Lung (tissue), 11 donors: ENCODE measurements at regions not wholly inside any gene's neighbourhood (a gene's known extent, or its start where the extent isn't known, plus 50 kb on each side); places are given as distances from the start of the nearest gene placed in this dataset.

Experiments
- ATAC-seq: fragments of 200-7000 bp; cut with Tn5 transposase; one replicate; pipeline ENCODE4 v1.9.1; 2020; ENCODE audit warnings: moderate number of reproducible peaks; ENCODE audit not compliant: insufficient read depth, low FRiP score
- DNase-seq, 3 donors: peaks; one replicate each; pipeline ENCODE4 v3.0.0-alpha.2; 2013 to 2017
- H3K27ac ChIP-seq, 2 donors: one replicate each; pipeline ENCODE4 v1.5.1; 2013; ENCODE audit warnings: mild to moderate bottlenecking in 2 of 2, moderate library complexity in 2 of 2, control low read depth in 1 of 2, inconsistent platforms in 1 of 2, low read depth in 1 of 2, low read length in 1 of 2
- H3K27me3 ChIP-seq, 3 donors: one replicate each; pipeline ENCODE4 v1.5.1; 2013; ENCODE audit warnings: low read length in 2 of 3; ENCODE audit not compliant: control insufficient read depth in 3 of 3, insufficient read depth in 3 of 3
- H3K36me3 ChIP-seq, 4 donors: one replicate each; pipeline ENCODE4 v1.5.1; 2013; ENCODE audit warnings: low read length in 4 of 4, mild to moderate bottlenecking in 1 of 4, moderate library complexity in 1 of 4; ENCODE audit not compliant: control insufficient read depth in 4 of 4, insufficient read depth in 4 of 4
- H3K4me1 ChIP-seq, 5 donors: one replicate each; pipeline ENCODE4 v1.5.1; 2013; ENCODE audit warnings: low read length in 5 of 5, mild to moderate bottlenecking in 2 of 5, moderate library complexity in 1 of 5; ENCODE audit not compliant: control insufficient read depth in 5 of 5, insufficient read depth in 5 of 5
- H3K4me3 ChIP-seq: one replicate; pipeline ENCODE4 v1.5.1; 2013; ENCODE audit warnings: mild to moderate bottlenecking, control low read depth, moderate library complexity
- H3K9ac ChIP-seq, 2 donors: one replicate each; pipeline ENCODE4 v1.5.1; 2013; ENCODE audit warnings: low read length in 2 of 2, control low read depth in 1 of 2; ENCODE audit not compliant: insufficient read depth in 1 of 2
- H3K9me3 ChIP-seq, 4 donors: one replicate each; pipeline ENCODE4 v1.5.1; 2013; ENCODE audit warnings: low read length in 3 of 4, mild to moderate bottlenecking in 1 of 4, moderate library complexity in 1 of 4; ENCODE audit not compliant: control insufficient read depth in 4 of 4, insufficient read depth in 3 of 4
- CTCF ChIP-seq: IDR thresholded peaks from 2 replicates; pipeline ENCODE4 v1.5.1; 2012; ENCODE audit warnings: mild to moderate bottlenecking; ENCODE audit errors: control extremely low read depth, extremely low read depth
- WGBS, 2 donors: extraction: QIAGEN DNeasy Blood & Tissue Kit; methylation state at CpG; one replicate each; pipeline ENCODE4 v1.1.7; 2013; 5-methylcytosine and 5-hydroxymethylcytosine counted together
- donor health status: control.
- donor health status: control.
- donor health status: Bipolar disorder and iron deficiency.
- donor health status: healthy.
- donor health status: DM: yes; HTN: yes; CAD: no.

GRCh38 chr7:46626691-46627310 is 705.7 kb upstream of the IGFBP3 start:
- Histone ChIP-seq H3K27me3 (no peaks in the 10 kb centered on the region), H3K9me3 (no peaks in the 10 kb centered on the region), H3K27ac (no peak overlapping the region), H3K4me1 (peaks cover 0 to 22% (median 0%) of the 10 kb centered on the region in 5 donors), H3K4me3 (no peak overlapping the region), H3K9ac (no peak overlapping the region), H3K36me3 (no peaks in the 10 kb centered on the region)
- DNase-seq (peak; percentile 40 to 80 (median 65)), ATAC-seq (no peak)
- TF ChIP-seq CTCF: no peak
- WGBS, 2 donors: 69 to 70% methylated on average over 5 of the region's 5 CpGs

GRCh38 chr7:46626261-46626660 is 705.2 kb upstream of the IGFBP3 start:
- Histone ChIP-seq H3K4me3 (no peak overlapping the region), H3K9ac (no peak overlapping the region), H3K27me3 (no peaks in the 10 kb centered on the region), H3K4me1 (peaks cover 0 to 26% (median 0%) of the 10 kb centered on the region in 5 donors), H3K9me3 (no peaks in the 10 kb centered on the region), H3K36me3 (no peaks in the 10 kb centered on the region), H3K27ac (no peak overlapping the region)
- TF ChIP-seq CTCF: no peak
- ATAC-seq (no peak), DNase-seq (no peak)
- WGBS, 2 donors: 82 to 88% methylated on average over 4 of the region's 4 CpGs

- no peak for DNase-seq
- TF ChIP-seq CTCF: no peak
- Histone ChIP-seq H3K9ac (no peak overlapping the region), H3K36me3 (no peaks in the 10 kb centered on the region), H3K4me1 (peaks cover 0 to 26% (median 0%) of the 10 kb centered on the region in 5 donors), H3K27ac (no peak overlapping the region), H3K27me3 (no peaks in the 10 kb centered on the region), H3K4me3 (no peak overlapping the region), H3K9me3 (no peaks in the 10 kb centered on the region)
- ATAC-seq: no peak
- WGBS, 2 donors: 50 to 69% methylated on average over 2 of the region's 2 CpGs
These were observed 704.0 kb upstream of the IGFBP3 start for GRCh38 chr7:46625032-46625431.

- DNase-seq (peak in 2 of 3 donors; percentile 56 to 58), ATAC-seq (no peak)
- 72 to 78% methylated on average over 2 of the region's 2 CpGs for WGBS, 2 donors
- Histone ChIP-seq H3K4me3 (no peak overlapping the region), H3K4me1 (peaks cover 0 to 19% (median 0%) of the 10 kb centered on the region in 5 donors), H3K36me3 (no peaks in the 10 kb centered on the region), H3K27ac (no peak overlapping the region), H3K9ac (no peak overlapping the region), H3K9me3 (no peaks in the 10 kb centered on the region), H3K27me3 (no peaks in the 10 kb centered on the region)
- TF ChIP-seq CTCF: no peak
These were observed 701.2 kb upstream of the IGFBP3 start for GRCh38 chr7:46622251-46622650.
